GM23248 (cell line): ENCODE measurements at regions not wholly inside any gene's neighbourhood (a gene's known extent, or its start where the extent isn't known, plus 50 kb on each side); places are given as distances from the start of the nearest gene placed in this dataset.

Source experiments
- DNase-seq: peaks from one replicate; pipeline ENCODE4 v3.0.0-alpha.2; 2015
- H2AFZ ChIP-seq: fragments of 200-600 bp; sonication (generic); 2 replicates; pipeline ENCODE4 v1.6.1; 2016; ENCODE audit warnings: antibody characterized with exemption
- H3F3A ChIP-seq: fragments of 200-600 bp; sonication (generic); 2 replicates; pipeline ENCODE4 v1.6.1; 2016; ENCODE audit warnings: mild to moderate bottlenecking, antibody characterized with exemption, mixed run types; ENCODE audit not compliant: insufficient read depth
- H3K27ac ChIP-seq: fragments of 200-600 bp; sonication (generic); 2 replicates; pipeline ENCODE4 v1.5.1; 2016; ENCODE audit warnings: mild to moderate bottlenecking
- H3K27me3 ChIP-seq: fragments of 200-600 bp; sonication (generic); replicated peaks from 2 replicates; pipeline ENCODE4 v1.6.1; 2016; ENCODE audit warnings: mild to moderate bottlenecking; ENCODE audit not compliant: insufficient read depth
- H3K36me3 ChIP-seq: fragments of 200-600 bp; sonication (generic); 2 replicates; pipeline ENCODE4 v1.6.1; 2016; ENCODE audit warnings: low read depth, mild to moderate bottlenecking
- H3K4me1 ChIP-seq: fragments of 200-600 bp; sonication (generic); 2 replicates; pipeline ENCODE4 v1.6.1; 2016; ENCODE audit warnings: mild to moderate bottlenecking; ENCODE audit not compliant: insufficient read depth
- H3K4me2 ChIP-seq: fragments of 200-600 bp; sonication (generic); one replicate; pipeline ENCODE4 v1.6.1; 2016; ENCODE audit warnings: mild to moderate bottlenecking; ENCODE audit not compliant: unreplicated experiment
- H3K4me3 ChIP-seq: fragments of 200-600 bp; sonication (generic); 2 replicates; pipeline ENCODE4 v1.5.1; 2016; ENCODE audit warnings: mild to moderate bottlenecking
- H3K79me2 ChIP-seq: fragments of 200-600 bp; sonication (generic); 2 replicates; pipeline ENCODE4 v1.6.1; 2016; ENCODE audit warnings: mild to moderate bottlenecking; ENCODE audit not compliant: insufficient read depth
- H3K9ac ChIP-seq: fragments of 200-600 bp; sonication (generic); 2 replicates; pipeline ENCODE4 v1.6.1; 2016; ENCODE audit warnings: mild to moderate bottlenecking
- H3K9me2 ChIP-seq: fragments of 200-600 bp; sonication (generic); 2 replicates; pipeline ENCODE4 v1.6.1; 2016; ENCODE audit warnings: mixed run types, mild to moderate bottlenecking, moderate library complexity; ENCODE audit not compliant: insufficient read depth
- H3K9me3 ChIP-seq: fragments of 200-600 bp; sonication (generic); one replicate; pipeline ENCODE4 v1.6.1; 2017; ENCODE audit warnings: low read depth
- H4K20me1 ChIP-seq: fragments of 200-600 bp; sonication (generic); 2 replicates; pipeline ENCODE4 v1.6.0; 2016; ENCODE audit not compliant: insufficient read depth
- EZH2 ChIP-seq: fragments of 200-600 bp; sonication (generic); IDR thresholded peaks from 2 replicates; pipeline ENCODE4 v1.6.1; 2018; ENCODE audit warnings: antibody characterized with exemption, mild to moderate bottlenecking; ENCODE audit not compliant: insufficient read depth, poor library complexity, severe bottlenecking
- EZH2phosphoT487 ChIP-seq: fragments of 200-600 bp; sonication (generic); IDR thresholded peaks from 2 replicates; pipeline ENCODE4 v1.6.1; 2018; ENCODE audit warnings: antibody characterized with exemption, moderate library complexity, mild to moderate bottlenecking, low read depth; ENCODE audit not compliant: insufficient read depth
- WGBS, 2 experiments: methylation state at CpG; one replicate each; pipeline ENCODE4 v1.1.6; 2015 to 2017; ENCODE audit warnings: low lambda C conversion rate in 2 of 2, low coverage in 1 of 2; ENCODE audit errors: missing lambda C conversion rate in 2 of 2; 5-methylcytosine and 5-hydroxymethylcytosine counted together
- in situ Hi-C: fragments of 300-500 bp; cut with MboI; formaldehyde crosslinking; loops from 2 replicates; pipeline ENCODE4 v1.15.0; 2020

GRCh38 chr2:20539776-20540586, 93.1 kb downstream of the RHOB start:
- peak overlapping the region; percentile 39 for H3K27ac ChIP-seq
- WGBS, 2 experiments: 27 to 29% methylated on average over 25 to 26 of the region's 26 CpGs

DNA sequence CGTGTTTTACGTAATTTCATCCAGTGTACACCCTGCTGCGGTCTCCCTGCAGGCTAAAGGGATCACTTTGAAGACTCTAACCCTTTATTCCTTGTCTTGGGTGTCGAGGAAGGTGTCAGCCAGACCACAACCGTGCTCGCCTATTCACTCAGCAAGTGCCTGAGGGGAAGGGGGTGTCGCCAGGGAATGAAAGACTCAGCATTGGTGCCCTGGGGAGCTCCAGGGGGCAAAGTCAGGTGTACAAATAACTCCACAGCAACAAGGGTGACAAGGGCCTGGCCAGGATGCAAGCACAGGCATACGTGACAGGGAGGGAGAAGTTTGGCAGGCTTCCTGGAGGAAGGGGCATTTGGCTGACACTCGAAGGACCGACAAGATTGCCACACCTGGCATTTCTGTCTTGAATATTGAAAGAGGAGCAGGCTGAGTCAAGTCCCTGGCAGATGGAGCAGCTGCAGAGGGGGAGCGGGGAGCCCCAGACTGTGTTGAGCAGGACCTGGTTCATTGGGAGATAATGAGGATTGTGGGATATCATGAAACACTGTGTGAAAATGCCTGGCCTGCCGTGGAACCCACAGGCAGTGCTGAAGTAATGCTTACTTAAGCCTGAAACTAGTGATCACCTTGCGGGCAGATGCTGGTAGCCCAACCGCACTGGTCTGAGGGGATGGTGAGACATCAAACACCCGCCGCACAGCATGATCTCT, 93.9 kb downstream of the RHOB start:
- Histone ChIP-seq H3K4me3 (no peak overlapping the region), H3K4me1 (peaks cover 13% of the 10 kb centered on the region), H3K79me2 (no peaks in the 10 kb centered on the region), H3F3A (no peaks in the 10 kb centered on the region), H4K20me1 (no peaks in the 10 kb centered on the region), H3K9me3 (no peaks in the 10 kb centered on the region), H2AFZ (peak overlapping the region; percentile 73; the same call in 1 of the 2 replicates), H3K27ac (no peak overlapping the region), H3K4me2 (no peak overlapping the region), H3K36me3 (no peaks in the 10 kb centered on the region), H3K9ac (peak overlapping the region; percentile 48; the same call in 1 of the 2 replicates), H3K27me3 (no peaks in the 10 kb centered on the region), H3K9me2 (no peaks in the 10 kb centered on the region)
- WGBS, 2 experiments: 95 to 96% methylated on average over 16 of the region's 16 CpGs
- no peak for DNase-seq
- in situ Hi-C loops: no loop called here
- TF ChIP-seq EZH2phosphoT487 (no peak), EZH2 (no peak)

More at GRCh38 chr2:20539776-20540586, 93.1 kb downstream of the RHOB start:
- no peaks in the 10 kb centered on the region for H3K9me3 ChIP-seq
- in situ Hi-C loops: no loop called here
- H3K4me3 ChIP-seq: no peak overlapping the region
- H4K20me1 ChIP-seq: no peaks in the 10 kb centered on the region
- no peaks in the 10 kb centered on the region for H3K27me3 ChIP-seq
- no peaks in the 10 kb centered on the region for H3K79me2 ChIP-seq
- H3K4me1 ChIP-seq: peaks cover 13% of the 10 kb centered on the region
- H3K9me2 ChIP-seq: no peaks in the 10 kb centered on the region
- no peaks in the 10 kb centered on the region for H3K36me3 ChIP-seq
- no peak for TF ChIP-seq EZH2phosphoT487
- TF ChIP-seq EZH2: no peak
- peak overlapping the region; percentile 73 for H2AFZ ChIP-seq
- DNase-seq: peak; percentile 77
- no peaks in the 10 kb centered on the region for H3F3A ChIP-seq
- H3K9ac ChIP-seq: peak overlapping the region; percentile 48
- H3K4me2 ChIP-seq: peak overlapping the region; percentile 20

GRCh38 chr2:20541294-20541640, 94.4 kb downstream of the RHOB start:
- 95 to 100% methylated on average over 7 of the region's 7 CpGs for WGBS, 2 experiments
- H3K9me2 ChIP-seq: no peaks in the 10 kb centered on the region
- in situ Hi-C loops: no loop called here
- no peaks in the 10 kb centered on the region for H4K20me1 ChIP-seq
- H3K4me1 ChIP-seq: peaks cover 13% of the 10 kb centered on the region
- H3K9ac ChIP-seq: no peak overlapping the region
- no peak overlapping the region for H3K4me2 ChIP-seq
- no peak for DNase-seq
- H3K9me3 ChIP-seq: no peaks in the 10 kb centered on the region
- H2AFZ ChIP-seq: no peak overlapping the region
- H3K4me3 ChIP-seq: no peak overlapping the region
- H3K27me3 ChIP-seq: no peaks in the 10 kb centered on the region
- H3K36me3 ChIP-seq: no peaks in the 10 kb centered on the region
- no peak for TF ChIP-seq EZH2
- no peak for TF ChIP-seq EZH2phosphoT487
- H3K27ac ChIP-seq: no peak overlapping the region
- no peaks in the 10 kb centered on the region for H3K79me2 ChIP-seq
- no peaks in the 10 kb centered on the region for H3F3A ChIP-seq

DNA sequence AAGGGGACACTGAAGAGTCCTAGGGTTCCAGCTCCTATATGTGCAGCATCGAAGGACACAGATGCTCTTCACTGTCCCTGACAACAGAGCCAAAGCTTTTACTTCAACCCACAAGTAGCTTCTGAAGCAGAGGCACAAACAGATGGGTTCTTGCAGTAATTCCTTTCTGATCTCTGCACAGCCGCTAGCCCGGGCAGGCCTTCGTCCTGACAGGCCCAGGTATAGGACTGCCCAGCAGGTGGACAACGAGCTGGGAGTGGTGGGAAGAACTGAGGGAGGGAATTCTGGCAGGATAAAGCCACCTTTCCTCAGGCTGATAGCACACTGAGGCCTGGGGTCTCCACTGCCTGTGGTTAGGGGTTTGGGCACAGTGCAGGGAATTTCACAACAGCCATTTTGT, 94.8 kb downstream of the RHOB start:
- 97% methylated on average over 5 of the region's 5 CpGs for WGBS, 2 experiments
- no peaks in the 10 kb centered on the region for H3K27me3 ChIP-seq
- H3K4me1 ChIP-seq: peaks cover 13% of the 10 kb centered on the region
- TF ChIP-seq EZH2 (no peak), EZH2phosphoT487 (no peak)
- H3K4me2 ChIP-seq: no peak overlapping the region
- no peak overlapping the region for H3K4me3 ChIP-seq
- no peaks in the 10 kb centered on the region for H3K36me3 ChIP-seq
- no peaks in the 10 kb centered on the region for H3K9me2 ChIP-seq
- H3F3A ChIP-seq: no peaks in the 10 kb centered on the region
- no peak for DNase-seq
- H3K79me2 ChIP-seq: no peaks in the 10 kb centered on the region
- no peak overlapping the region for H3K27ac ChIP-seq
- no peaks in the 10 kb centered on the region for H3K9me3 ChIP-seq
- no peaks in the 10 kb centered on the region for H4K20me1 ChIP-seq
- in situ Hi-C loops: no loop called here
- H2AFZ ChIP-seq: no peak overlapping the region
- no peak overlapping the region for H3K9ac ChIP-seq
